Endodermal cell (in vitro differentiated cells): ENCODE measurements at regions not wholly inside any gene's neighbourhood (a gene's known extent, or its start where the extent isn't known, plus 50 kb on each side); places are given as distances from the start of the nearest gene placed in this dataset.

ENCODE experiments used
- DNase-seq: peaks from one replicate; pipeline ENCODE4 v3.0.0-alpha.2; 2017
- H3K27ac ChIP-seq: 2 replicates; pipeline ENCODE4 v1.5.1; 2013; ENCODE audit warnings: mild to moderate bottlenecking, low read depth, low read length, moderate library complexity
- H3K27me3 ChIP-seq: 2 replicates; pipeline ENCODE4 v1.6.1; 2013; ENCODE audit warnings: mild to moderate bottlenecking, low read length, moderate library complexity; ENCODE audit not compliant: insufficient read depth, control insufficient read depth, poor library complexity, severe bottlenecking
- H3K36me3 ChIP-seq: 2 replicates; pipeline ENCODE4 v1.7.0; 2013; ENCODE audit warnings: mild to moderate bottlenecking, low read length, moderate library complexity; ENCODE audit not compliant: control insufficient read depth, insufficient read depth
- H3K4me1 ChIP-seq: one replicate; pipeline ENCODE4 v1.7.0; 2013; ENCODE audit warnings: low read length; ENCODE audit not compliant: control insufficient read depth, insufficient read depth
- H3K4me3 ChIP-seq: 2 replicates; pipeline ENCODE4 v1.5.1; 2013; ENCODE audit warnings: mild to moderate bottlenecking, low read length, moderate library complexity
- H3K9ac ChIP-seq: 2 replicates; pipeline ENCODE4 v1.6.1; 2013; ENCODE audit warnings: mild to moderate bottlenecking, low read length, moderate library complexity; ENCODE audit not compliant: poor library complexity, severe bottlenecking; ENCODE audit errors: extremely low read depth
- H3K9me3 ChIP-seq: 2 replicates; pipeline ENCODE4 v1.6.1; 2013; ENCODE audit warnings: mild to moderate bottlenecking, low read length, moderate library complexity; ENCODE audit not compliant: control insufficient read depth
- H3K27ac Mint-ChIP-seq: 2 replicates; pipeline ENCODE4 v1.8.0; 2020; ENCODE audit warnings: mixed read lengths
- H3K27me3 Mint-ChIP-seq: 2 replicates; pipeline ENCODE4 v1.8.0; 2021; ENCODE audit warnings: mild to moderate bottlenecking, mixed read lengths; ENCODE audit not compliant: insufficient read depth
- H3K36me3 Mint-ChIP-seq: 2 replicates; pipeline ENCODE4 v1.8.0; 2020; ENCODE audit warnings: low read depth, mixed read lengths
- H3K4me1 Mint-ChIP-seq: 2 replicates; pipeline ENCODE4 v1.8.0; 2020; ENCODE audit warnings: mixed read lengths
- H3K4me3 Mint-ChIP-seq: 2 replicates; pipeline ENCODE4 v1.8.0; 2020; ENCODE audit warnings: mild to moderate bottlenecking, moderate library complexity, mixed read lengths
- H3K9me3 Mint-ChIP-seq: 2 replicates; pipeline ENCODE4 v1.8.0; 2020; ENCODE audit warnings: mild to moderate bottlenecking, mixed read lengths
- WGBS, 2 experiments: methylation state at CpG; one replicate each; pipeline versions ENCODE4 v1.1.5 to v1.1.7; 2013; ENCODE audit warnings: missing lambda C conversion rate in 2 of 2, mixed read lengths in 1 of 2; ENCODE audit not compliant: insufficient coverage in 1 of 2, insufficient read length in 1 of 2; 5-methylcytosine and 5-hydroxymethylcytosine counted together
- TF ChIP-seq, protein P1 (sequence below): fragments of 200-600 bp; sonication (generic); conservative IDR thresholded peaks from 2 replicates; pipeline ENCODE4 v1.5.0; 2021; ENCODE audit warnings: antibody characterized with exemption, mild to moderate bottlenecking

DNA sequence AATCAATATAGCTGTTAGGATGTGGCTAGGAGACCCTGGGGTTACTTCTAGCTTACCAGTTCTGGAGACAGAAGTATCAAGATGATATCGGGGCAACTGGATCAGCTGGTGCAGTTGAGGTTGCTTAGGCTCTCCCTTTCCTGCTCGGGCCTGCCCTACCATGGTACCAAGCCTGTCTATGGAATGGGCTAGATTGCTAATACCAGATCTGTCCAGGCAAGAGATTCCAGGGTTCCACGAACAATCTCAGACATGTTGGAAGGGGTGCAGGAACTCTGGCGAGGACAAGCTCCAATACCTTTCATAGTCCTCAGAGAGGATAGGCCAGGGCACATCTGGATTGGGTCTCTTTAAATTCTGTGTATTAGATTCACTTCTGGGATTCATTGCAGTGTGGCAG is 53.8 kb downstream of the ADM start:
- TF ChIP-seq, protein P1, sequence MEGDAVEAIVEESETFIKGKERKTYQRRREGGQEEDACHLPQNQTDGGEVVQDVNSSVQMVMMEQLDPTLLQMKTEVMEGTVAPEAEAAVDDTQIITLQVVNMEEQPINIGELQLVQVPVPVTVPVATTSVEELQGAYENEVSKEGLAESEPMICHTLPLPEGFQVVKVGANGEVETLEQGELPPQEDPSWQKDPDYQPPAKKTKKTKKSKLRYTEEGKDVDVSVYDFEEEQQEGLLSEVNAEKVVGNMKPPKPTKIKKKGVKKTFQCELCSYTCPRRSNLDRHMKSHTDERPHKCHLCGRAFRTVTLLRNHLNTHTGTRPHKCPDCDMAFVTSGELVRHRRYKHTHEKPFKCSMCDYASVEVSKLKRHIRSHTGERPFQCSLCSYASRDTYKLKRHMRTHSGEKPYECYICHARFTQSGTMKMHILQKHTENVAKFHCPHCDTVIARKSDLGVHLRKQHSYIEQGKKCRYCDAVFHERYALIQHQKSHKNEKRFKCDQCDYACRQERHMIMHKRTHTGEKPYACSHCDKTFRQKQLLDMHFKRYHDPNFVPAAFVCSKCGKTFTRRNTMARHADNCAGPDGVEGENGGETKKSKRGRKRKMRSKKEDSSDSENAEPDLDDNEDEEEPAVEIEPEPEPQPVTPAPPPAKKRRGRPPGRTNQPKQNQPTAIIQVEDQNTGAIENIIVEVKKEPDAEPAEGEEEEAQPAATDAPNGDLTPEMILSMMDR: no peak
- H3K27me3 Mint-ChIP-seq: peaks cover 6% of the 10 kb centered on the region
- no peak for DNase-seq
- H3K4me1 ChIP-seq: peaks cover 2% of the 10 kb centered on the region
- no peaks in the 10 kb centered on the region for H3K27me3 ChIP-seq
- H3K4me1 Mint-ChIP-seq: peaks cover 5% of the 10 kb centered on the region
- H3K9me3 Mint-ChIP-seq: peaks cover 7% of the 10 kb centered on the region
- no peak overlapping the region for H3K27ac ChIP-seq
- no peak overlapping the region for H3K9ac ChIP-seq
- WGBS, 2 experiments: 93 to 100% methylated on average over 2 to 4 of the region's 4 CpGs
- H3K36me3 Mint-ChIP-seq: no peaks in the 10 kb centered on the region
- no peak overlapping the region for H3K27ac Mint-ChIP-seq
- H3K36me3 ChIP-seq: no peaks in the 10 kb centered on the region
- H3K4me3 ChIP-seq: no peak overlapping the region
- no peak overlapping the region for H3K4me3 Mint-ChIP-seq
- peaks cover 29% of the 10 kb centered on the region for H3K9me3 ChIP-seq

DNA sequence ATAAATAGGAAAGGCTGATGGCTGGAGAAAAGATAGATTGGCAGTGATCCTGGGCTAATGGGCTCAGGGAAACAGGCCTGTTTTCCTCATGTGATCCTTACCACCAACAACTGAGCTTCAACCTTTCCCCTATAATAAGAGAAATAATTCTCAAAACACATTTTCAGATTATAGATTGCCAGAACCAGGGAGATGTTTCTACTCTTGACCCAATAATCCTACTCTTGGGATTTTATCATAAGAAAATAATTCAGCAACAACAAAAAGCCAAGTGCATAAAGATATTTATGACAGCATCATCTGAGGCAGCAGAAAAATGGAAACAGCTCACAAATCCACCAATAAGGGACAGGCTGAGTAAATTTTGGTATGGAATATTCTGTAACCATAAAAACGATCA is 54.3 kb downstream of the ADM start:
- Histone ChIP-seq H3K9ac (no peak overlapping the region), H3K27me3 (no peaks in the 10 kb centered on the region), H3K4me3 (no peak overlapping the region), H3K9me3 (peaks cover 30% of the 10 kb centered on the region), H3K27ac (no peak overlapping the region), H3K36me3 (no peaks in the 10 kb centered on the region), H3K4me1 (no peaks in the 10 kb centered on the region)
- H3K27me3 Mint-ChIP-seq: peaks cover 6% of the 10 kb centered on the region
- H3K9me3 Mint-ChIP-seq: peaks cover 7% of the 10 kb centered on the region
- TF ChIP-seq, protein P1: no peak
- H3K4me3 Mint-ChIP-seq: no peak overlapping the region
- DNase-seq: no peak
- peaks cover 4% of the 10 kb centered on the region for H3K4me1 Mint-ChIP-seq
- no CpG with 5 or more reads among the region's 1 CpG for WGBS, 2 experiments
- H3K36me3 Mint-ChIP-seq: no peaks in the 10 kb centered on the region
- H3K27ac Mint-ChIP-seq: no peak overlapping the region

DNA sequence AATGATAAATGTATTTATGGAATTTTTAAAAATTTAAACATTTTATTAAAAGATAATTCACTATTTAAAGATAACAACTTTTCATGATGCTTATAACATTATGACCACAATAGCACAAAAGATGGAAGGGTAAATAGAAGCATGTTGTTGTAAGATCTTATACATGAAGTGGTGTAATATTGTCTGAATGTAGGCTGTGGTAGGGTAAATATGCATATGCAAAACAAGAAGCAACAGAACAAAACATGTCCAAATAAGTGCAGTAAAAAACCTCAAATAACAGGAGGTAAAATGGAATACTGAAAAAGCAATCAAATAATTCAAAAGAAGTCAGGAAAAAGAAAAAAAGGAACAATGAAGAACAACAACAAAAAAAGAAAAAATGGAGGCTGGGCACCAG is 56.0 kb downstream of the ADM start:
- no peak overlapping the region for H3K4me3 ChIP-seq
- TF ChIP-seq, protein P1: no peak
- H3K27ac Mint-ChIP-seq: no peak overlapping the region
- DNase-seq: no peak
- H3K27ac ChIP-seq: no peak overlapping the region
- H3K4me1 Mint-ChIP-seq: peaks cover 3% of the 10 kb centered on the region
- no peaks in the 10 kb centered on the region for H3K36me3 ChIP-seq
- H3K4me3 Mint-ChIP-seq: no peak overlapping the region
- H3K9me3 ChIP-seq: peaks cover 21% of the 10 kb centered on the region
- no peak overlapping the region for H3K9ac ChIP-seq
- peaks cover 6% of the 10 kb centered on the region for H3K27me3 Mint-ChIP-seq
- no peaks in the 10 kb centered on the region for H3K27me3 ChIP-seq
- H3K4me1 ChIP-seq: no peaks in the 10 kb centered on the region
- H3K36me3 Mint-ChIP-seq: no peaks in the 10 kb centered on the region
- H3K9me3 Mint-ChIP-seq: peaks cover 7% of the 10 kb centered on the region
